SU-DHL-6 (cell line): ENCODE measurements at regions not wholly inside any gene's neighbourhood (a gene's known extent, or its start where the extent isn't known, plus 50 kb on each side); places are given as distances from the start of the nearest gene placed in this dataset.

Experiments
- H2AFZ ChIP-seq: fragments of 200-600 bp; sonication (generic); 2 replicates; pipeline ENCODE4 v1.6.1; 2014; ENCODE audit warnings: low read depth, mild to moderate bottlenecking, moderate library complexity, mixed read lengths, antibody characterized with exemption, low read length; ENCODE audit not compliant: severe bottlenecking
- H3F3A ChIP-seq: fragments of 200-600 bp; shearing (Covaris generic); 2 replicates; pipeline ENCODE4 v1.6.0; 2016; ENCODE audit warnings: antibody characterized with exemption, mild to moderate bottlenecking; ENCODE audit not compliant: insufficient read depth
- H3K27ac ChIP-seq: fragments of 200-600 bp; sonication (generic); 2 replicates; pipeline ENCODE4 v1.5.1; 2016; ENCODE audit warnings: low read depth, mild to moderate bottlenecking, low read length, moderate library complexity, mixed read lengths
- H3K27me3 ChIP-seq: fragments of 200-600 bp; sonication (generic), shearing (Covaris generic); 2 replicates; pipeline ENCODE4 v1.6.0; 2014; ENCODE audit warnings: mild to moderate bottlenecking, low read length
- H3K36me3 ChIP-seq: fragments of 200-600 bp; sonication (generic); 2 replicates; pipeline ENCODE4 v1.6.1; 2014; ENCODE audit warnings: mild to moderate bottlenecking, low read length, mixed read lengths
- H3K4me2 ChIP-seq: fragments of 300-600, 200-600 bp; shearing (Covaris generic), sonication (generic); 2 replicates; pipeline ENCODE4 v1.6.0; 2014; ENCODE audit warnings: low read length, low read depth, mild to moderate bottlenecking; ENCODE audit not compliant: poor library complexity, severe bottlenecking
- H3K4me3 ChIP-seq: fragments of 200-600 bp; sonication (generic); 2 replicates; pipeline ENCODE4 v1.5.1; 2014; ENCODE audit warnings: antibody characterized with exemption, low read length, mild to moderate bottlenecking, mixed read lengths; ENCODE audit not compliant: insufficient read depth, poor library complexity, severe bottlenecking
- H3K79me2 ChIP-seq: fragments of 200-600 bp; sonication (generic); 2 replicates; pipeline ENCODE4 v1.6.1; 2014; ENCODE audit warnings: mild to moderate bottlenecking, low read length, moderate library complexity; ENCODE audit not compliant: insufficient read depth
- H3K9ac ChIP-seq: fragments of 200-600 bp; sonication (generic); 2 replicates; pipeline ENCODE4 v1.7.0; 2014; ENCODE audit warnings: mild to moderate bottlenecking, low read length
- H3K9me2 ChIP-seq: fragments of 200-600 bp; sonication (generic); replicated peaks from 2 replicates; pipeline ENCODE4 v1.6.1; 2014; ENCODE audit warnings: low read length; ENCODE audit not compliant: insufficient read depth
- H3K9me3 ChIP-seq: fragments of 200-600 bp; sonication (generic); 2 replicates; pipeline ENCODE4 v1.6.1; 2014; ENCODE audit warnings: low read length, mixed read lengths; ENCODE audit not compliant: insufficient read depth
- H4K20me1 ChIP-seq: fragments of 200-600 bp; sonication (generic); 2 replicates; pipeline ENCODE4 v1.6.1; 2014; ENCODE audit warnings: low read depth, mild to moderate bottlenecking, antibody characterized with exemption, low read length, moderate library complexity, mixed read lengths
- CTCF ChIP-seq: fragments of 200-600 bp; sonication (generic); IDR thresholded peaks from one replicate; pipeline ENCODE4 v1.5.1; 2017; ENCODE audit warnings: antibody characterized with exemption, mild to moderate bottlenecking, low read length, moderate library complexity; ENCODE audit not compliant: insufficient read depth, poor library complexity, severe bottlenecking
- EZH2phosphoT487 ChIP-seq: fragments of 200-600 bp; sonication (generic), shearing (Covaris generic); conservative IDR thresholded peaks from 2 replicates; pipeline ENCODE4 v1.6.1; 2018; ENCODE audit warnings: mild to moderate bottlenecking, antibody characterized with exemption, low read length, moderate library complexity, mixed read lengths

DNA sequence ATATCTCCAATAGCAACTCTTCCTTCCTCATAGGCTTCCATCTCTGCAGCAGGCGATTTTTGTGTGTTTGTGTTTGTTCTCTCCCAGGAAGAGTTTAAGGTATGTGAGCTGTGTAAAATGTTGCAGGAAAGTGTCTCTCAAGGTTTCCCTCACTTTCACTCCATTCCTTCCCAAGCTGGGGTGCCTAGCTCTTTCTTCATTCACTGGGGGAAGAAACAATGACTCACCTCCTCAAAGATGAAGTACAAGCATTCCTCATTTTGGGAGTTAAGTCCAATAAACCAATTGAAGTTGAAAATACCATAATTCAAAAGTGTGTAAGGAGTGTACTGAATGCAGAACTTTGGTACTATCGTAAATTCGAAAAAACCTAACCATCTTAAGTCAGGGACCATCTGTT, 422.7 kb upstream of the CFAP20DC start:
- no peak overlapping the region for H3K27ac ChIP-seq
- TF ChIP-seq EZH2phosphoT487 = no peak
- no peak overlapping the region for H3K4me2 ChIP-seq
- no peak overlapping the region for H3K4me3 ChIP-seq
- H3K36me3 ChIP-seq = no peaks in the 10 kb centered on the region
- H3K9ac ChIP-seq = no peak overlapping the region
- no peaks in the 10 kb centered on the region for H3K9me2 ChIP-seq
- no peaks in the 10 kb centered on the region for H3K9me3 ChIP-seq
- H4K20me1 ChIP-seq = no peaks in the 10 kb centered on the region
- H3F3A ChIP-seq = no peaks in the 10 kb centered on the region
- H2AFZ ChIP-seq = no peak overlapping the region
- no peaks in the 10 kb centered on the region for H3K27me3 ChIP-seq
- H3K79me2 ChIP-seq = no peaks in the 10 kb centered on the region

DNA sequence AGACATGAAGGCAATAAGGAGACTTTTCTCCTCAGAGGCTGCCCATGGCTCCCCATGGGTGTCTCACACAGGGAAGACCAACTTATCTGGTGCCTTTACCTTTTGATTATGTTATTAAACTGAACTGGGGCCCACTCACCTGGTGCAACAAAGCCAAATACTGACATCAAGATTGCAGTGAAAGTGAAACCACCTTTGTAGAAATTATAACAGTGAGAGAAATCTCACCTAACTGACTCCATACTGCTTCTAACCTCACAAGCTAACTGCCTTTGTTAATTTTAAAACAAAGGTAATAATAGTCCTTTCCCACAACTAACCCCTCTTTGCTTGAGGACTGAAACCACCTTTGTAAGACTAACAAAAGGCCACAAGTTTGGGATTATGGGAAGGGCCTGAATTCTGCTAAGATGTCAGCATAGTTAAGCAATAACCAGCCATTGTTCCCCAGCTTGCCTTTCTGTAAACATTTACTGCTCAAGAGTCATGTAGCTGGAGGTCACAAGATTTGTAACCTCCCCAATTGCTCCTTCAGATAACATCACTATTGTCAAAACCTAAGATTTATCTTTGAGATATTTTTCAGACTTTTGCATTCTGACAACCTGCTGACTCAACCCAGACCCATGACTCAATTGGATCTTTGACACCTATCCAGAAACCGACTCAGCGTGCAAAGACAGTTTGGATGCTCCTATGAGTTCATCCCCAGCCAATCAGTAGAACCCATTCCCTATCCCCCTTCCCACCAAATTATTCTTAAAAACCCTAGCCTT, 420.3 kb upstream of the CFAP20DC start:
- TF ChIP-seq CTCF (no peak), EZH2phosphoT487 (no peak)
- Histone ChIP-seq H3K36me3 (no peaks in the 10 kb centered on the region), H3K4me2 (no peak overlapping the region), H3K9me3 (no peaks in the 10 kb centered on the region), H4K20me1 (no peaks in the 10 kb centered on the region), H3K27me3 (no peaks in the 10 kb centered on the region), H2AFZ (no peak overlapping the region), H3K9ac (no peak overlapping the region), H3K4me3 (no peak overlapping the region), H3F3A (no peaks in the 10 kb centered on the region), H3K9me2 (no peaks in the 10 kb centered on the region), H3K79me2 (no peaks in the 10 kb centered on the region), H3K27ac (no peak overlapping the region)

DNA sequence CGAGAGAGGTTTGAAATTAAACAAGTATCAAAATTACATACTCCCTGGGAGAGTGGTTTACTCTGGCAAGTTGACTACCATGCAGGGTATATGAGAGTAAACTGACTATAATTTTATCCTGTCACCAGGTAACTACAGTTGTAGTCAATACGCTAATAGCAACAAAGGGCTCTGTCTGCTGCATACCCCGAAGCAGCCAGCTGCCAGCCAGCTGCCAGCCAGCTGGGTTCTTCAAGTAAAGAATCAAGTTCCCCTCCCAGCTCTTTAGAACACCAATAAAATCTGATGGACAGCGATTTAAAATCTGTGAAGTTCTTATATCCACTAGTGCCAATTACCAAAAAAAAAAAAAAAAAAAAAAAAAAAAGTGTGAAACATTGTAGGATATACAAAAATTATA, 417.7 kb upstream of the CFAP20DC start:
- Histone ChIP-seq H3K79me2 (no peaks in the 10 kb centered on the region), H3K27ac (no peak overlapping the region), H4K20me1 (no peaks in the 10 kb centered on the region), H3K9ac (no peak overlapping the region), H3K4me3 (no peak overlapping the region), H3K9me2 (no peaks in the 10 kb centered on the region), H3F3A (no peaks in the 10 kb centered on the region), H3K27me3 (no peaks in the 10 kb centered on the region), H3K4me2 (no peak overlapping the region), H3K9me3 (no peaks in the 10 kb centered on the region), H3K36me3 (no peaks in the 10 kb centered on the region), H2AFZ (no peak overlapping the region)
- TF ChIP-seq CTCF = no peak
- TF ChIP-seq EZH2phosphoT487 = no peak

- Histone ChIP-seq H3F3A (no peaks in the 10 kb centered on the region), H3K36me3 (no peaks in the 10 kb centered on the region), H3K4me2 (no peak overlapping the region)
Measured at GRCh38 chr3:59464187-59464586, 414.4 kb upstream of the CFAP20DC start.

More at GRCh38 chr3:59464187-59464586, 414.4 kb upstream of the CFAP20DC start:
- Histone ChIP-seq H3K27me3 (no peaks in the 10 kb centered on the region), H3K79me2 (no peaks in the 10 kb centered on the region), H3K9me3 (no peaks in the 10 kb centered on the region), H3K4me3 (no peak overlapping the region), H3K27ac (no peak overlapping the region), H3K9ac (no peak overlapping the region), H2AFZ (no peak overlapping the region), H3K9me2 (no peaks in the 10 kb centered on the region), H4K20me1 (no peaks in the 10 kb centered on the region)
- TF ChIP-seq EZH2phosphoT487 (no peak), CTCF (no peak)
